ENCODE measurements at regions not wholly inside any gene's neighbourhood (a gene's known extent, or its start where the extent isn't known, plus 50 kb on each side); places are given as distances from the start of the nearest gene placed in this dataset.
"Not testable (repeated sequence)": the region's sequence is repeated elsewhere in the genome, so short reads cannot be mapped to it uniquely, and the experiment has no call there.

- not testable (repeated sequence) for TF ChIP-seq EZH2 (IDR thresholded peaks at IDR 0.05; ENCODE audit: low read length); CTCF (optimal IDR thresholded peaks at IDR 0.05 in 1 of 3, IDR thresholded peaks at IDR 0.05 in 1 of 3, conservative IDR thresholded peaks at IDR 0.05 in 1 of 3; ENCODE audit: extremely low read depth in 1 of 3, insufficient read depth in 2 of 3, low read length in 3 of 3)
These were observed 131.4 kb downstream of the MFAP3L start for GRCh38 chr4:169894767-169895166.

Measured in keratinocyte (primary cell).